ENCODE measurements at regions not wholly inside any gene's neighbourhood (a gene's known extent, or its start where the extent isn't known, plus 50 kb on each side); places are given as distances from the start of the nearest gene placed in this dataset.

- Histone ChIP-seq H3K36me3 (ENCODE audit: insufficient read depth, low read length) (no peaks in the 10 kb centered on the region), H3K4me3 (ENCODE audit: low read depth, low read length, poor library complexity, severe bottlenecking) (no peak overlapping the region), H3K4me1 (ENCODE audit: insufficient read depth, low read length, poor library complexity, severe bottlenecking) (no peaks in the 10 kb centered on the region), H3K27ac (ENCODE audit: low read depth, low read length, poor library complexity, severe bottlenecking) (no peak overlapping the region), H3K9me2 (ENCODE audit: insufficient read depth, low read length) (no peaks in the 10 kb centered on the region), H3K79me2 (ENCODE audit: insufficient read depth, low read depth, low read length) (no peaks in the 10 kb centered on the region), H4K20me1 (ENCODE audit: insufficient read depth, low read length) (no peaks in the 10 kb centered on the region), H3K4me2 (ENCODE audit: low read length) (no peak overlapping the region), H3K9me3 (ENCODE audit: low read length) (no peaks in the 10 kb centered on the region), H2AFZ (ENCODE audit: low read length) (no peak overlapping the region)
- intact Hi-C loops (cut with micrococcal nuclease; ENCODE audit: unreplicated experiment) = no loop called here
- ChIA-PET CTCF (ENCODE audit: unreplicated experiment) (no interaction called here), POLR2A (no interaction called here)
- TF ChIP-seq CTCF (conservative IDR thresholded peaks at IDR 0.05; ENCODE audit: low read length) (no peak), EZH2phosphoT487 (IDR thresholded peaks at IDR 0.05; ENCODE audit: borderline replicate concordance, low read depth, low read length) (no peak)
- no peak for DNase-seq (ENCODE audit: low spot score)
- BruUV-seq (replicated peaks) = no TSS peak
These were observed 362.3 kb downstream of the NR2F2 start for GRCh38 chr15:96692826-96693225.

GRCh38 chr15:96693515-96693914 is 363.0 kb downstream of the NR2F2 start:
- TF ChIP-seq CTCF (conservative IDR thresholded peaks at IDR 0.05; ENCODE audit: low read length) (no peak), EZH2phosphoT487 (IDR thresholded peaks at IDR 0.05; ENCODE audit: borderline replicate concordance, low read depth, low read length) (no peak)
- H3K4me1 ChIP-seq (ENCODE audit: insufficient read depth, low read length, poor library complexity, severe bottlenecking) = no peaks in the 10 kb centered on the region
- H3K9me3 ChIP-seq (ENCODE audit: low read length) = no peaks in the 10 kb centered on the region
- H3K79me2 ChIP-seq (ENCODE audit: insufficient read depth, low read depth, low read length) = no peaks in the 10 kb centered on the region
- H4K20me1 ChIP-seq (ENCODE audit: insufficient read depth, low read length) = no peaks in the 10 kb centered on the region
- no peak overlapping the region for H3K27ac ChIP-seq (ENCODE audit: low read depth, low read length, poor library complexity, severe bottlenecking)
- BruUV-seq (replicated peaks) = no TSS peak
- no peaks in the 10 kb centered on the region for H3K36me3 ChIP-seq (ENCODE audit: insufficient read depth, low read length)
- no peaks in the 10 kb centered on the region for H3K9me2 ChIP-seq (ENCODE audit: insufficient read depth, low read length)
- no peak for DNase-seq (ENCODE audit: low spot score)
- POLR2A ChIA-PET = no interaction called here
- no peak overlapping the region for H3K4me2 ChIP-seq (ENCODE audit: low read length)
- no peak overlapping the region for H2AFZ ChIP-seq (ENCODE audit: low read length)
- CTCF ChIA-PET (ENCODE audit: unreplicated experiment) = no interaction called here
- intact Hi-C loops (cut with micrococcal nuclease; ENCODE audit: unreplicated experiment) = no loop called here
- no peak overlapping the region for H3K4me3 ChIP-seq (ENCODE audit: low read depth, low read length, poor library complexity, severe bottlenecking)

GRCh38 chr15:96693990-96694517 is 363.6 kb downstream of the NR2F2 start:
- Histone ChIP-seq H3K9me3 (ENCODE audit: low read length) (no peaks in the 10 kb centered on the region), H3K9me2 (ENCODE audit: insufficient read depth, low read length) (no peaks in the 10 kb centered on the region), H3K36me3 (ENCODE audit: insufficient read depth, low read length) (no peaks in the 10 kb centered on the region), H3K4me3 (ENCODE audit: low read depth, low read length, poor library complexity, severe bottlenecking) (no peak overlapping the region), H3K4me2 (ENCODE audit: low read length) (no peak overlapping the region), H4K20me1 (ENCODE audit: insufficient read depth, low read length) (no peaks in the 10 kb centered on the region; the same call in 1 of the 2 replicates), H2AFZ (ENCODE audit: low read length) (no peak overlapping the region), H3K4me1 (ENCODE audit: insufficient read depth, low read length, poor library complexity, severe bottlenecking) (no peaks in the 10 kb centered on the region), H3K27ac (ENCODE audit: low read depth, low read length, poor library complexity, severe bottlenecking) (no peak overlapping the region), H3K79me2 (ENCODE audit: insufficient read depth, low read depth, low read length) (no peaks in the 10 kb centered on the region)
- ChIA-PET POLR2A (interaction anchor here (0.5 kb wide), 1 partner anchor 83 kb away, joined by 3 read pairs; no protein-coding TSS in a partner anchor), CTCF (ENCODE audit: unreplicated experiment) (no interaction called here)
- no TSS peak for BruUV-seq (replicated peaks)
- intact Hi-C loops (cut with micrococcal nuclease; ENCODE audit: unreplicated experiment) = no loop called here
- TF ChIP-seq CTCF (conservative IDR thresholded peaks at IDR 0.05; ENCODE audit: low read length) = no peak
- no peak for DNase-seq (ENCODE audit: low spot score)
